ENCODE measurements at regions not wholly inside any gene's neighbourhood (a gene's known extent, or its start where the extent isn't known, plus 50 kb on each side); places are given as distances from the start of the nearest gene placed in this dataset.
A peak's percentile ranks its signal among the peaks of the same experiment; 100 is the strongest.

GRCh38 chr14:95446470-95446869, 70.0 kb downstream of the SYNE3 start:
- H3K36me3 Mint-ChIP-seq, result peaks cover 6 to 51% (median 11%) of the 10 kb centered on the region in 5 donors
- peak overlapping the region in 7 of 9 donors; percentile 43 to 80 (median 66) for H3K27ac Mint-ChIP-seq
- H3K27me3 Mint-ChIP-seq, result no peaks in the 10 kb centered on the region
- no peaks in the 10 kb centered on the region for H3K4me1 ChIP-seq (ENCODE audit: control insufficient read depth in 2 of 2, insufficient read depth in 2 of 2, low read length in 2 of 2)
- no peak overlapping the region for H3K27ac ChIP-seq (ENCODE audit: low read depth, low read length)
- peaks cover 4 to 15% (median 5%) of the 10 kb centered on the region in 7 donors for H3K4me1 Mint-ChIP-seq
- ChIA-PET POLR2A (interaction anchor here (0.7 to 2.7 kb wide), 4 partner anchors 13 to 77 kb away, joined by 3 to 12 read pairs (median 5); no protein-coding TSS in a partner anchor), CTCF (interaction anchor here (1.6 to 11.2 kb wide), 3 partner anchors 15 to 80 kb away, joined by 5 to 209 read pairs (median 80); no protein-coding TSS in a partner anchor)
- no peaks in the 10 kb centered on the region for H3K27me3 ChIP-seq (ENCODE audit: control insufficient read depth in 2 of 2, insufficient read depth in 2 of 2, low read length in 2 of 2)
- no peak overlapping the region for H3K4me3 Mint-ChIP-seq
- DNase-seq, result no peak
- intact Hi-C loops (cut with micrococcal nuclease), result no loop called here
- H3K9me3 ChIP-seq (ENCODE audit: control insufficient read depth in 2 of 3, low read length in 3 of 3), result no peaks in the 10 kb centered on the region
- H3K4me3 ChIP-seq (ENCODE audit: low read length), result no peak overlapping the region
- peaks cover 4 to 69% (median 8%) of the 10 kb centered on the region in 3 experiments for H3K36me3 ChIP-seq (ENCODE audit: control insufficient read depth in 2 of 3, insufficient read depth in 3 of 3, low read length in 3 of 3)
- H3K9me3 Mint-ChIP-seq, result no peaks in the 10 kb centered on the region
- ATAC-seq, result no peak

GRCh38 chr14:95445676-95446075, 70.8 kb downstream of the SYNE3 start:
- Mint-ChIP-seq H3K36me3 (peaks cover 6 to 43% (median 11%) of the 10 kb centered on the region in 5 donors), H3K9me3 (no peaks in the 10 kb centered on the region), H3K4me3 (no peak overlapping the region), H3K4me1 (peaks cover 4 to 15% (median 5%) of the 10 kb centered on the region in 7 donors), H3K27me3 (no peaks in the 10 kb centered on the region), H3K27ac (peak overlapping the region in 8 of 9 donors; percentile 57 to 88 (median 72))
- intact Hi-C loops (cut with micrococcal nuclease), result no loop called here
- Histone ChIP-seq H3K27ac (ENCODE audit: low read depth, low read length) (no peak overlapping the region), H3K27me3 (ENCODE audit: control insufficient read depth in 2 of 2, insufficient read depth in 2 of 2, low read length in 2 of 2) (no peaks in the 10 kb centered on the region), H3K4me1 (ENCODE audit: control insufficient read depth in 2 of 2, insufficient read depth in 2 of 2, low read length in 2 of 2) (no peaks in the 10 kb centered on the region), H3K4me3 (ENCODE audit: low read length) (no peak overlapping the region), H3K9me3 (ENCODE audit: control insufficient read depth in 2 of 3, low read length in 3 of 3) (no peaks in the 10 kb centered on the region), H3K36me3 (ENCODE audit: control insufficient read depth in 2 of 3, insufficient read depth in 3 of 3, low read length in 3 of 3) (peaks cover 4 to 66% (median 8%) of the 10 kb centered on the region in 3 experiments)
- CTCF ChIA-PET, result interaction anchor here (0.8 to 11.2 kb wide), 4 partner anchors 16 to 495 kb away, joined by 3 to 209 read pairs (median 42); no protein-coding TSS in a partner anchor
- DNase-seq (no peak), ATAC-seq (no peak)
- POLR2A ChIA-PET, result interaction anchor here (0.7 to 4.8 kb wide), 4 partner anchors 18 to 85 kb away, joined by 3 to 22 read pairs (median 8); no protein-coding TSS in a partner anchor

- H3K9me3 Mint-ChIP-seq, result no peaks in the 10 kb centered on the region
- Histone ChIP-seq H3K27ac (ENCODE audit: low read depth, low read length) (no peak overlapping the region), H3K4me1 (ENCODE audit: control insufficient read depth in 2 of 2, insufficient read depth in 2 of 2, low read length in 2 of 2) (no peaks in the 10 kb centered on the region), H3K36me3 (ENCODE audit: control insufficient read depth in 2 of 3, insufficient read depth in 3 of 3, low read length in 3 of 3) (peaks cover 4 to 65% (median 8%) of the 10 kb centered on the region in 3 experiments), H3K4me3 (ENCODE audit: low read length) (no peak overlapping the region), H3K27me3 (ENCODE audit: control insufficient read depth in 2 of 2, insufficient read depth in 2 of 2, low read length in 2 of 2) (no peaks in the 10 kb centered on the region), H3K9me3 (ENCODE audit: control insufficient read depth in 2 of 3, low read length in 3 of 3) (no peaks in the 10 kb centered on the region)
- intact Hi-C loops (cut with micrococcal nuclease), result no loop called here
- DNase-seq (no peak), ATAC-seq (no peak)
- H3K27ac Mint-ChIP-seq, result peak overlapping the region; percentile 10 to 88 (median 70)
- CTCF ChIA-PET, result interaction anchor here (0.6 to 11.2 kb wide), 9 partner anchors 7 to 495 kb away, joined by 3 to 209 read pairs (median 5); no protein-coding TSS in a partner anchor
- H3K4me3 Mint-ChIP-seq, result no peak overlapping the region
- peaks cover 4 to 15% (median 5%) of the 10 kb centered on the region in 7 donors for H3K4me1 Mint-ChIP-seq
- H3K27me3 Mint-ChIP-seq, result no peaks in the 10 kb centered on the region
- H3K36me3 Mint-ChIP-seq, result peaks cover 6 to 44% (median 11%) of the 10 kb centered on the region in 5 donors
- POLR2A ChIA-PET, result interaction anchor here (1.1 to 4.8 kb wide), 5 partner anchors 9 to 86 kb away, joined by 3 to 22 read pairs (median 3); no protein-coding TSS in a partner anchor
These were observed 71.3 kb downstream of the SYNE3 start for GRCh38 chr14:95445161-95445560.

- DNase-seq (no peak), ATAC-seq (no peak)
- Mint-ChIP-seq H3K4me1 (peaks cover 4 to 15% (median 5%) of the 10 kb centered on the region in 7 donors), H3K4me3 (no peak overlapping the region), H3K36me3 (peaks cover 6 to 43% (median 11%) of the 10 kb centered on the region in 5 donors), H3K27me3 (no peaks in the 10 kb centered on the region), H3K9me3 (no peaks in the 10 kb centered on the region), H3K27ac (peak overlapping the region; percentile 49 to 88 (median 70))
- Histone ChIP-seq H3K4me1 (ENCODE audit: control insufficient read depth in 2 of 2, insufficient read depth in 2 of 2, low read length in 2 of 2) (no peaks in the 10 kb centered on the region), H3K4me3 (ENCODE audit: low read length) (no peak overlapping the region), H3K36me3 (ENCODE audit: control insufficient read depth in 2 of 3, insufficient read depth in 3 of 3, low read length in 3 of 3) (peaks cover 4 to 64% (median 8%) of the 10 kb centered on the region in 3 experiments), H3K27me3 (ENCODE audit: control insufficient read depth in 2 of 2, insufficient read depth in 2 of 2, low read length in 2 of 2) (no peaks in the 10 kb centered on the region), H3K27ac (ENCODE audit: low read depth, low read length) (no peak overlapping the region), H3K9me3 (ENCODE audit: control insufficient read depth in 2 of 3, low read length in 3 of 3) (no peaks in the 10 kb centered on the region)
- POLR2A ChIA-PET, result interaction anchor here (0.8 to 4.8 kb wide), 6 partner anchors 9 to 87 kb away, joined by 3 to 22 read pairs (median 3); no protein-coding TSS in a partner anchor
- CTCF ChIA-PET, result interaction anchor here (0.6 to 11.2 kb wide), 11 partner anchors 8 to 1034 kb away, joined by 3 to 209 read pairs (median 4); no protein-coding TSS in a partner anchor
- intact Hi-C loops (cut with micrococcal nuclease), result loop anchor here in 1 of 2 donors (5.0 kb wide), 2 partner anchors 238 to 548 kb away; no protein-coding TSS in a partner anchor
These were observed 72.0 kb downstream of the SYNE3 start for GRCh38 chr14:95444132-95445129.

- ChIA-PET CTCF (interaction anchor here (0.7 to 11.2 kb wide), 18 partner anchors 8 to 340 kb away, joined by 3 to 209 read pairs (median 5); partner anchors contain the start of gene GLRX5), POLR2A (interaction anchor here (1.0 to 4.8 kb wide), 9 partner anchors 21 to 91 kb away, joined by 3 to 22 read pairs (median 4); partner anchors contain the start of genes GLRX5 and SYNE3)
- peaks cover 0 to 43% (median 6%) of the 10 kb centered on the region in 5 donors for H3K36me3 Mint-ChIP-seq
- H3K36me3 ChIP-seq (ENCODE audit: control insufficient read depth in 2 of 3, insufficient read depth in 3 of 3, low read length in 3 of 3), result peaks cover 7 to 67% (median 11%) of the 10 kb centered on the region in 3 experiments
- peak overlapping the region; percentile 3 to 77 (median 57) for H3K27ac Mint-ChIP-seq
- no peak overlapping the region for H3K4me3 ChIP-seq (ENCODE audit: low read length)
- no peaks in the 10 kb centered on the region for H3K4me1 ChIP-seq (ENCODE audit: control insufficient read depth in 2 of 2, insufficient read depth in 2 of 2, low read length in 2 of 2)
- DNase-seq, result peak; percentile 51 to 76 (median 68)
- no peaks in the 10 kb centered on the region for H3K9me3 Mint-ChIP-seq
- peak; percentile 94 for ATAC-seq
- H3K4me3 Mint-ChIP-seq, result no peak overlapping the region
- H3K9me3 ChIP-seq (ENCODE audit: control insufficient read depth in 2 of 3, low read length in 3 of 3), result no peaks in the 10 kb centered on the region
- no peak overlapping the region for H3K27ac ChIP-seq (ENCODE audit: low read depth, low read length)
- intact Hi-C loops (cut with micrococcal nuclease), result loop anchor here (1.0 to 5.0 kb wide), 7 partner anchors 21 to 550 kb away; partner anchors contain the start of genes GLRX5 (in 2 of the 2) and SYNE3 (in 1 of the 2)
- H3K4me1 Mint-ChIP-seq, result peaks cover 4 to 15% (median 5%) of the 10 kb centered on the region in 7 donors
- no peaks in the 10 kb centered on the region for H3K27me3 Mint-ChIP-seq
- H3K27me3 ChIP-seq (ENCODE audit: control insufficient read depth in 2 of 2, insufficient read depth in 2 of 2, low read length in 2 of 2), result no peaks in the 10 kb centered on the region
These were observed 73.8 kb downstream of the SYNE3 start for GRCh38 chr14:95442633-95443021.

Data from naive thymus-derived CD4-positive, alpha-beta T cell (primary cell).